Lower leg skin (tissue), 3 donors: ENCODE measurements at regions not wholly inside any gene's neighbourhood (a gene's known extent, or its start where the extent isn't known, plus 50 kb on each side); places are given as distances from the start of the nearest gene placed in this dataset.

ENCODE experiments used
- CTCF ChIP-seq, 3 donors: fragments of 450-650 bp; IDR thresholded peaks; one replicate each; pipeline ENCODE4 v1.5.1; 2016; ENCODE audit warnings: antibody characterized with exemption in 3 of 3, mild to moderate bottlenecking in 3 of 3, moderate library complexity in 2 of 3
- POLR2A ChIP-seq, 2 donors: fragments of 450-650 bp; IDR thresholded peaks; one replicate each; pipeline ENCODE4 v1.6.1; 2016 to 2017; ENCODE audit warnings: antibody characterized with exemption in 2 of 2, mild to moderate bottlenecking in 1 of 2, moderate library complexity in 1 of 2

- TF ChIP-seq CTCF (IDR thresholded peaks at IDR 0.05) = no peak
- no peak for TF ChIP-seq POLR2A (IDR thresholded peaks at IDR 0.05)
Observed at GRCh38 chr10:4677296-4678021, 148.5 kb upstream of the AKR1E2 start.
